KG1 (cell line): ENCODE measurements at regions not wholly inside any gene's neighbourhood (a gene's known extent, or its start where the extent isn't known, plus 50 kb on each side); places are given as distances from the start of the nearest gene placed in this dataset.

Source experiments
- DNase-seq: peaks from one replicate; lab custom pipeline; 2025; lab: John Stamatoyannopoulos, UW

GRCh38 chr1:213650603-213651002 lies 337.2 kb upstream of the PROX1 start:
- no peak for DNase-seq

GRCh38 chr1:213651077-213651476 lies 336.7 kb upstream of the PROX1 start:
- DNase-seq, result no peak

- DNase-seq, result no peak
Measured at GRCh38 chr1:213652109-213652508, 335.7 kb upstream of the PROX1 start.

- DNase-seq, result no peak
Measured at GRCh38 chr1:213656039-213656438, 331.7 kb upstream of the PROX1 start.

- DNase-seq, result no peak
Measured at GRCh38 chr1:213656503-213656902, 331.3 kb upstream of the PROX1 start.

- DNase-seq, result no peak
Measured at GRCh38 chr1:213657013-213657412, 330.8 kb upstream of the PROX1 start.

GRCh38 chr1:213657879-213658278 lies 329.9 kb upstream of the PROX1 start:
- no peak for DNase-seq

GRCh38 chr1:213658457-213658856 lies 329.3 kb upstream of the PROX1 start:
- DNase-seq, result no peak

- DNase-seq, result no peak
Measured at GRCh38 chr1:213659580-213660547, 327.9 kb upstream of the PROX1 start.

- no peak for DNase-seq
Measured at GRCh38 chr1:213661302-213661701, 326.5 kb upstream of the PROX1 start.

GRCh38 chr1:213666113-213666512 lies 321.7 kb upstream of the PROX1 start:
- no peak for DNase-seq

- DNase-seq, result no peak
Measured at GRCh38 chr1:213666922-213667321, 320.9 kb upstream of the PROX1 start.

GRCh38 chr1:213669512-213669911 lies 318.3 kb upstream of the PROX1 start:
- DNase-seq, result no peak

GRCh38 chr1:213669964-213670691 lies 317.6 kb upstream of the PROX1 start:
- DNase-seq, result no peak

- no peak for DNase-seq
Measured at GRCh38 chr1:213670692-213671023, 317.1 kb upstream of the PROX1 start.

- no peak for DNase-seq
Measured at GRCh38 chr1:213675043-213675442, 312.7 kb upstream of the PROX1 start.

GRCh38 chr1:213676736-213677135 lies 311.0 kb upstream of the PROX1 start:
- DNase-seq, result no peak

GRCh38 chr1:213678348-213678747 lies 309.4 kb upstream of the PROX1 start:
- no peak for DNase-seq

- DNase-seq, result no peak
Measured at GRCh38 chr1:213678753-213679152, 309.0 kb upstream of the PROX1 start.

GRCh38 chr1:213679153-213679552 lies 308.6 kb upstream of the PROX1 start:
- DNase-seq, result no peak

GRCh38 chr1:213680677-213681325 lies 307.0 kb upstream of the PROX1 start:
- DNase-seq, result no peak

GRCh38 chr1:213681788-213682340 lies 305.9 kb upstream of the PROX1 start:
- no peak for DNase-seq
